IMR-90 (cell line): ENCODE measurements at regions not wholly inside any gene's neighbourhood (a gene's known extent, or its start where the extent isn't known, plus 50 kb on each side); places are given as distances from the start of the nearest gene placed in this dataset.

Experiments
- ATAC-seq: fragments of 200-7000 bp; cut with Tn5 transposase; 2 replicates; pipeline ENCODE4 v1.9.1; 2020; ENCODE audit warnings: low read depth, mild to moderate bottlenecking, moderate library complexity
- BruUV-seq: library from RNA; stranded (reverse); fragments of 400-500 nt; replicated peaks from 2 replicates; lab custom pipeline; 2021; lab: Mats Ljungman, UMichigan
- CTCF ChIA-PET: fragments of 300-600 bp; formaldehyde crosslinking; extraction: SDS; loops from one replicate; lab custom pipeline; 2021; ENCODE audit warnings: antibody characterized with exemption; lab: Yijun Ruan, JAX
- POLR2A ChIA-PET: fragments of 300-600 bp; sonication (Branson Sonifier 250); formaldehyde crosslinking; loops from one replicate; lab custom pipeline; 2022; ENCODE audit warnings: antibody characterized with exemption; ENCODE audit not compliant: unreplicated experiment; lab: Charles Lee
- DNase-seq: peaks from one replicate; pipeline ENCODE4 v3.0.0; 2013
- H2AFZ ChIP-seq: replicated peaks from 2 replicates; pipeline ENCODE3; 2013; ENCODE audit warnings: low read length, mild to moderate bottlenecking; ENCODE audit not compliant: poor library complexity
- H2AK5ac ChIP-seq: 2 replicates; pipeline ENCODE4 v1.6.1; 2013; ENCODE audit warnings: low read depth, low read length, inconsistent platforms
- H2AK9ac ChIP-seq: replicated peaks from 2 replicates; pipeline ENCODE3; 2013; ENCODE audit warnings: mild to moderate bottlenecking, low read depth, low read length, moderate library complexity; ENCODE audit not compliant: poor library complexity
- H2BK120ac ChIP-seq: 2 replicates; pipeline ENCODE4 v1.6.1; 2013; ENCODE audit warnings: low read depth, low read length, inconsistent platforms
- H2BK15ac ChIP-seq: 3 replicates; pipeline ENCODE4 v1.6.1; 2013; ENCODE audit warnings: low read depth, low read length, inconsistent platforms
- H2BK20ac ChIP-seq: 2 replicates; pipeline ENCODE4 v1.6.1; 2013; ENCODE audit warnings: low read depth, mild to moderate bottlenecking, inconsistent platforms, low read length, moderate library complexity
- H2BK5ac ChIP-seq: 2 replicates; pipeline ENCODE4 v1.6.1; 2013; ENCODE audit warnings: mild to moderate bottlenecking, low read depth, low read length, inconsistent platforms; ENCODE audit not compliant: poor library complexity, severe bottlenecking
- H3K14ac ChIP-seq: replicated peaks from 2 replicates; pipeline ENCODE4 v1.6.1; 2013; ENCODE audit warnings: low read depth, low read length, inconsistent platforms
- H3K18ac ChIP-seq: 2 replicates; pipeline ENCODE4 v1.6.1; 2013; ENCODE audit warnings: low read depth, low read length, control low read depth
- H3K23ac ChIP-seq: 2 replicates; pipeline ENCODE4 v1.6.1; 2013; ENCODE audit warnings: low read depth, low read length, inconsistent platforms
- H3K27ac ChIP-seq: 2 replicates; pipeline ENCODE4 v1.5.1; 2013; ENCODE audit warnings: mild to moderate bottlenecking, control low read depth, low read length; ENCODE audit not compliant: insufficient read depth
- H3K27me3 ChIP-seq: 2 replicates; pipeline ENCODE4 v1.6.1; 2013; ENCODE audit warnings: low read length; ENCODE audit not compliant: control insufficient read depth, insufficient read depth
- H3K36me3 ChIP-seq: 2 replicates; pipeline ENCODE4 v1.6.1; 2013; ENCODE audit warnings: low read length, mixed read lengths; ENCODE audit not compliant: control insufficient read depth, insufficient read depth
- H3K4ac ChIP-seq: 2 replicates; pipeline ENCODE4 v1.6.1; 2013; ENCODE audit warnings: low read depth, low read length, inconsistent platforms
- H3K4me1 ChIP-seq: 2 replicates; pipeline ENCODE4 v1.6.1; 2013; ENCODE audit warnings: low read length, mixed read lengths; ENCODE audit not compliant: control insufficient read depth, insufficient read depth
- H3K4me2 ChIP-seq: 2 replicates; pipeline ENCODE4 v1.6.1; 2013; ENCODE audit warnings: low read depth, mild to moderate bottlenecking, control low read depth, low read length, moderate library complexity
- H3K4me3 ChIP-seq: 2 replicates; pipeline ENCODE4 v1.5.1; 2013; ENCODE audit warnings: low read depth, mild to moderate bottlenecking, control low read depth, low read length, moderate library complexity; ENCODE audit not compliant: insufficient read depth
- H3K56ac ChIP-seq: 2 replicates; pipeline ENCODE4 v1.6.1; 2013; ENCODE audit warnings: low read length, inconsistent platforms; ENCODE audit not compliant: insufficient read depth; ENCODE audit errors: extremely low read depth
- H3K79me1 ChIP-seq, 2 experiments: 2 replicates each; pipeline ENCODE4 v1.6.1; 2013; ENCODE audit warnings: low read length in 2 of 2, inconsistent platforms in 1 of 2, low read depth in 1 of 2
- H3K9ac ChIP-seq: 2 replicates; pipeline ENCODE4 v1.6.1; 2013; ENCODE audit warnings: low read depth, low read length, control low read depth
- H3K9me1 ChIP-seq: 2 replicates; pipeline ENCODE4 v1.6.1; 2013; ENCODE audit warnings: low read length, inconsistent platforms; ENCODE audit not compliant: insufficient read depth
- H3K9me3 ChIP-seq: 2 replicates; pipeline ENCODE4 v1.6.1; 2013; ENCODE audit warnings: low read length; ENCODE audit not compliant: control insufficient read depth, insufficient read depth
- H4K20me1 ChIP-seq: 2 replicates; pipeline ENCODE4 v1.6.1; 2013; ENCODE audit warnings: low read length, inconsistent platforms; ENCODE audit not compliant: insufficient read depth
- H4K5ac ChIP-seq: 2 replicates; pipeline ENCODE4 v1.6.1; 2013; ENCODE audit warnings: mild to moderate bottlenecking, low read depth, low read length, control low read depth
- H4K8ac ChIP-seq, 2 experiments: 2 replicates each; pipeline ENCODE4 v1.6.1; 2013; ENCODE audit warnings: low read depth in 2 of 2, low read length in 2 of 2, control low read depth in 1 of 2, inconsistent platforms in 1 of 2
- H4K91ac ChIP-seq: 2 replicates; pipeline ENCODE4 v1.6.1; 2013; ENCODE audit warnings: low read depth, low read length, inconsistent platforms; ENCODE audit not compliant: insufficient read depth
- BHLHE40 ChIP-seq: fragments of 150-350 bp; IDR thresholded peaks from 2 replicates; pipeline ENCODE4 v1.6.1; 2016; ENCODE audit warnings: mild to moderate bottlenecking, low read depth, low read length
- CEBPB ChIP-seq: IDR thresholded peaks from 2 replicates; pipeline ENCODE4 v1.6.1; 2012; ENCODE audit warnings: low read depth, low read length, improper control_type of control experiment
- CHD1 ChIP-seq: IDR thresholded peaks from 2 replicates; pipeline ENCODE4 v1.6.1; 2012; ENCODE audit warnings: low read depth, low read length, improper control_type of control experiment
- FOS ChIP-seq: fragments of 150-350 bp; IDR thresholded peaks from 2 replicates; pipeline ENCODE4 v1.6.1; 2016; ENCODE audit warnings: low read depth, low read length
- MAFK ChIP-seq: IDR thresholded peaks from 2 replicates; pipeline ENCODE4 v1.6.1; 2012; ENCODE audit warnings: low read depth, low read length, improper control_type of control experiment
- MAZ ChIP-seq: IDR thresholded peaks from 2 replicates; pipeline ENCODE4 v1.6.1; 2012; ENCODE audit warnings: low read depth, mild to moderate bottlenecking, low read length, improper control_type of control experiment, moderate library complexity, borderline replicate concordance
- MXI1 ChIP-seq: IDR thresholded peaks from 2 replicates; pipeline ENCODE4 v1.6.1; 2012; ENCODE audit warnings: low read depth, mild to moderate bottlenecking, low read length, moderate library complexity, borderline replicate concordance
- NFE2L2 ChIP-seq: fragments of 150-350 bp; IDR thresholded peaks from 2 replicates; pipeline ENCODE4 v1.6.1; 2016; ENCODE audit warnings: low read depth, mild to moderate bottlenecking, low read length
- POLR2A ChIP-seq: IDR thresholded peaks from 2 replicates; pipeline ENCODE4 v1.6.1; 2012; ENCODE audit warnings: mild to moderate bottlenecking, low read depth, low read length
- RAD21 ChIP-seq: IDR thresholded peaks from 2 replicates; pipeline ENCODE4 v1.6.1; 2012; ENCODE audit warnings: low read length, improper control_type of control experiment
- RCOR1 ChIP-seq: IDR thresholded peaks from 2 replicates; pipeline ENCODE4 v1.6.1; 2012; ENCODE audit warnings: mild to moderate bottlenecking, low read length, improper control_type of control experiment; ENCODE audit not compliant: insufficient replicate concordance
- RFX5 ChIP-seq: IDR thresholded peaks from 2 replicates; pipeline ENCODE4 v1.8.0; 2012; ENCODE audit warnings: low read depth, mild to moderate bottlenecking, low read length, moderate library complexity
- SMC3 ChIP-seq: fragments of 150-350 bp; IDR thresholded peaks from 2 replicates; pipeline ENCODE4 v1.6.1; 2016; ENCODE audit warnings: low read depth, mild to moderate bottlenecking, antibody characterized with exemption, low read length, moderate library complexity
- WGBS, 2 experiments: methylation state at CpG; one replicate each; pipeline versions ENCODE4 v1.1.5 to v1.1.7; 2013; ENCODE audit warnings: missing lambda C conversion rate in 2 of 2; ENCODE audit not compliant: insufficient read length in 1 of 2; ENCODE audit errors: extremely low coverage in 2 of 2; 5-methylcytosine and 5-hydroxymethylcytosine counted together
- dilution Hi-C: fragments of 300-500 bp; cut with HindIII; formaldehyde crosslinking; loops from one replicate; pipeline ENCODE4 v1.14.3; 2018; ENCODE audit warnings: low sequenced_read_pairs; ENCODE audit not compliant: unreplicated experiment
- in situ Hi-C: fragments of 300-500 bp; cut with MboI; formaldehyde crosslinking; loops from 3 replicates; pipeline ENCODE4 v1.14.3; 2019; ENCODE audit warnings: low sequenced_read_pairs, inconsistent platforms, mixed read lengths
- intact Hi-C: fragments of 100-400 bp; cut with micrococcal nuclease; formaldehyde crosslinking; loops from 2 replicates; pipeline ENCODE4 v1.10.0; 2022
- TF ChIP-seq, protein P1 (sequence below): fragments of 150-350 bp; IDR thresholded peaks from 2 replicates; pipeline ENCODE4 v1.6.1; 2017; ENCODE audit warnings: mild to moderate bottlenecking, antibody characterized with exemption, low read length, low read depth
- TF ChIP-seq, protein P2 (sequence below): conservative IDR thresholded peaks from 2 replicates; pipeline ENCODE4 v1.5.1; 2012; ENCODE audit warnings: mild to moderate bottlenecking, low read depth, low read length, improper control_type of control experiment
- TF ChIP-seq, protein P3 (sequence below): fragments of 150-350 bp; IDR thresholded peaks from 2 replicates; pipeline ENCODE4 v1.6.1; 2016; ENCODE audit warnings: low read depth, mild to moderate bottlenecking, low read length, moderate library complexity, borderline replicate concordance

DNA sequence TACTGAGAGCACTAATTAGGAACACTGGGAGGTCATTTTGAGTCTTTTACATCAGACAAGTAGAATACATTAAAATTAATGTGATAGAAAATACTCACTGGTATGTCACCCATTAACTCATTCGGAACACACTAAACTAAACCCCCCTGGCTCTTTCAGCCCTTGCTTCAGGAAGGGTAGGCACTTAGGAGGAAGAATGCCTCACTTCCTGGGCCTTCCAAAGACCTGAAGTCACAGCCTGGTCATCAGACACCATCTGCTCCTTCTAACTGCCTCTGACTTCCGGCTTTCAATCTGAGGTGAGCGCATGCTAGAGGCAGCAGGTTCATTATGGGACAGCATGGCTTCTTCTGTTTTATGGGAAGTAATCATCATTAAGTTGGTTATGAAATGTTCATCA is 451.4 kb downstream of the PID1 start:
- H3K27me3 ChIP-seq: no peaks in the 10 kb centered on the region
- no peak overlapping the region for H3K23ac ChIP-seq
- H2BK120ac ChIP-seq: no peak overlapping the region
- H2AFZ ChIP-seq: no peak overlapping the region
- no peak overlapping the region for H2AK5ac ChIP-seq
- no peaks in the 10 kb centered on the region for H3K79me1 ChIP-seq
- no peaks in the 10 kb centered on the region for H3K36me3 ChIP-seq
- ATAC-seq: no peak
- no peak overlapping the region for H4K91ac ChIP-seq
- H2BK5ac ChIP-seq: no peak overlapping the region
- no peak overlapping the region for H2AK9ac ChIP-seq
- no peaks in the 10 kb centered on the region for H3K9me1 ChIP-seq
- H3K4me1 ChIP-seq: no peaks in the 10 kb centered on the region
- POLR2A ChIA-PET: no interaction called here
- no peak overlapping the region for H3K14ac ChIP-seq
- DNase-seq: peak; percentile 9
- intact Hi-C loops: no loop called here
- no peak overlapping the region for H3K4ac ChIP-seq
- H3K56ac ChIP-seq: no peak overlapping the region
- dilution Hi-C loops: no loop called here
- no peak overlapping the region for H4K5ac ChIP-seq
- no TSS peak for BruUV-seq
- no peak overlapping the region for H3K4me3 ChIP-seq
- H3K4me2 ChIP-seq: no peak overlapping the region
- H2BK15ac ChIP-seq: no peak overlapping the region
- in situ Hi-C loops: no loop called here
- peaks cover 17% of the 10 kb centered on the region for H3K9me3 ChIP-seq
- no peak overlapping the region for H4K8ac ChIP-seq
- H3K9ac ChIP-seq: no peak overlapping the region
- no peak overlapping the region for H2BK20ac ChIP-seq
- TF ChIP-seq MAFK (no peak), POLR2A (no peak), CEBPB (no peak), RCOR1 (no peak), CHD1 (no peak), NFE2L2 (no peak), RFX5 (no peak), SMC3 (no peak), RAD21 (no peak), MXI1 (no peak), MAZ (no peak), BHLHE40 (no peak), FOS (no peak)
- TF ChIP-seq, protein P1, sequence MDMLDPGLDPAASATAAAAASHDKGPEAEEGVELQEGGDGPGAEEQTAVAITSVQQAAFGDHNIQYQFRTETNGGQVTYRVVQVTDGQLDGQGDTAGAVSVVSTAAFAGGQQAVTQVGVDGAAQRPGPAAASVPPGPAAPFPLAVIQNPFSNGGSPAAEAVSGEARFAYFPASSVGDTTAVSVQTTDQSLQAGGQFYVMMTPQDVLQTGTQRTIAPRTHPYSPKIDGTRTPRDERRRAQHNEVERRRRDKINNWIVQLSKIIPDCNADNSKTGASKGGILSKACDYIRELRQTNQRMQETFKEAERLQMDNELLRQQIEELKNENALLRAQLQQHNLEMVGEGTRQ: no peak
- TF ChIP-seq, protein P2, sequence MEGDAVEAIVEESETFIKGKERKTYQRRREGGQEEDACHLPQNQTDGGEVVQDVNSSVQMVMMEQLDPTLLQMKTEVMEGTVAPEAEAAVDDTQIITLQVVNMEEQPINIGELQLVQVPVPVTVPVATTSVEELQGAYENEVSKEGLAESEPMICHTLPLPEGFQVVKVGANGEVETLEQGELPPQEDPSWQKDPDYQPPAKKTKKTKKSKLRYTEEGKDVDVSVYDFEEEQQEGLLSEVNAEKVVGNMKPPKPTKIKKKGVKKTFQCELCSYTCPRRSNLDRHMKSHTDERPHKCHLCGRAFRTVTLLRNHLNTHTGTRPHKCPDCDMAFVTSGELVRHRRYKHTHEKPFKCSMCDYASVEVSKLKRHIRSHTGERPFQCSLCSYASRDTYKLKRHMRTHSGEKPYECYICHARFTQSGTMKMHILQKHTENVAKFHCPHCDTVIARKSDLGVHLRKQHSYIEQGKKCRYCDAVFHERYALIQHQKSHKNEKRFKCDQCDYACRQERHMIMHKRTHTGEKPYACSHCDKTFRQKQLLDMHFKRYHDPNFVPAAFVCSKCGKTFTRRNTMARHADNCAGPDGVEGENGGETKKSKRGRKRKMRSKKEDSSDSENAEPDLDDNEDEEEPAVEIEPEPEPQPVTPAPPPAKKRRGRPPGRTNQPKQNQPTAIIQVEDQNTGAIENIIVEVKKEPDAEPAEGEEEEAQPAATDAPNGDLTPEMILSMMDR: no peak
- TF ChIP-seq, protein P3, sequence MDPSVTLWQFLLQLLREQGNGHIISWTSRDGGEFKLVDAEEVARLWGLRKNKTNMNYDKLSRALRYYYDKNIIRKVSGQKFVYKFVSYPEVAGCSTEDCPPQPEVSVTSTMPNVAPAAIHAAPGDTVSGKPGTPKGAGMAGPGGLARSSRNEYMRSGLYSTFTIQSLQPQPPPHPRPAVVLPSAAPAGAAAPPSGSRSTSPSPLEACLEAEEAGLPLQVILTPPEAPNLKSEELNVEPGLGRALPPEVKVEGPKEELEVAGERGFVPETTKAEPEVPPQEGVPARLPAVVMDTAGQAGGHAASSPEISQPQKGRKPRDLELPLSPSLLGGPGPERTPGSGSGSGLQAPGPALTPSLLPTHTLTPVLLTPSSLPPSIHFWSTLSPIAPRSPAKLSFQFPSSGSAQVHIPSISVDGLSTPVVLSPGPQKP: no peak
- H3K27ac ChIP-seq: no peak overlapping the region
- no peaks in the 10 kb centered on the region for H4K20me1 ChIP-seq
- H3K18ac ChIP-seq: no peak overlapping the region
- CTCF ChIA-PET: no interaction called here
- WGBS, 2 experiments: no CpG with 5 or more reads among the region's 3 CpGs
